GM23338 (cell line): ENCODE measurements at regions not wholly inside any gene's neighbourhood (a gene's known extent, or its start where the extent isn't known, plus 50 kb on each side); places are given as distances from the start of the nearest gene placed in this dataset.

Experiments used
- ATAC-seq: fragments of 200-7000 bp; cut with Tn5 transposase; 3 replicates; pipeline ENCODE4 v1.9.1; 2020
- DNase-seq: peaks from one replicate; pipeline ENCODE4 v3.0.0-alpha.2; 2015; ENCODE audit warnings: low spot score
- H2AFZ ChIP-seq: fragments of 200-600 bp; sonication (generic); 2 replicates; pipeline ENCODE4 v1.8.0; 2016; ENCODE audit warnings: antibody characterized with exemption, mild to moderate bottlenecking, moderate library complexity
- H3F3A ChIP-seq: fragments of 200-600 bp; sonication (generic); replicated peaks from 2 replicates; pipeline ENCODE4 v1.8.0; 2017; ENCODE audit warnings: antibody characterized with exemption, mixed run types, low read depth
- H3K27ac ChIP-seq: fragments of 200-600 bp; sonication (generic); 2 replicates; pipeline ENCODE4 v1.6.1; 2016; ENCODE audit warnings: low read depth
- H3K27me3 ChIP-seq: fragments of 200-600 bp; sonication (generic); 2 replicates; pipeline ENCODE4 v1.8.0; 2016; ENCODE audit warnings: mild to moderate bottlenecking, mixed run types, moderate library complexity; ENCODE audit not compliant: insufficient read depth
- H3K36me3 ChIP-seq: fragments of 200-600 bp; sonication (generic); 2 replicates; pipeline ENCODE4 v1.8.0; 2016; ENCODE audit warnings: mild to moderate bottlenecking; ENCODE audit not compliant: insufficient read depth
- H3K4me1 ChIP-seq: fragments of 200-600 bp; sonication (generic); 2 replicates; pipeline ENCODE4 v1.8.0; 2016; ENCODE audit warnings: mild to moderate bottlenecking, moderate library complexity; ENCODE audit not compliant: insufficient read depth
- H3K4me2 ChIP-seq: fragments of 200-600 bp; sonication (generic); 2 replicates; pipeline ENCODE4 v1.7.1; 2017; ENCODE audit warnings: mixed run types
- H3K4me3 ChIP-seq: fragments of 200-600 bp; sonication (generic); 2 replicates; pipeline ENCODE4 v1.6.1; 2016; ENCODE audit warnings: mixed run types
- H3K79me2 ChIP-seq: fragments of 200-600 bp; sonication (generic); replicated peaks from 2 replicates; pipeline ENCODE4 v1.8.0; 2017; ENCODE audit warnings: mild to moderate bottlenecking; ENCODE audit not compliant: insufficient read depth
- H3K9me2 ChIP-seq: fragments of 200-600 bp; sonication (generic); 2 replicates; pipeline ENCODE4 v1.8.0; 2017; ENCODE audit not compliant: insufficient read depth
- H4K20me1 ChIP-seq: fragments of 200-600 bp; sonication (generic); replicated peaks from 2 replicates; pipeline ENCODE4 v1.8.0; 2017; ENCODE audit warnings: mild to moderate bottlenecking; ENCODE audit not compliant: insufficient read depth
- H3K27ac Mint-ChIP-seq: 2 replicates; pipeline ENCODE4 v1.8.0; 2020; ENCODE audit warnings: inconsistent platforms, mild to moderate bottlenecking, moderate library complexity, mixed read lengths
- H3K27me3 Mint-ChIP-seq: 3 replicates; pipeline ENCODE4 v1.8.0; 2022; ENCODE audit warnings: low read depth, mild to moderate bottlenecking, moderate library complexity, mixed read lengths, inconsistent platforms; ENCODE audit not compliant: insufficient read depth, poor library complexity
- H3K36me3 Mint-ChIP-seq: 3 replicates; pipeline ENCODE4 v1.8.0; 2021; ENCODE audit warnings: low read depth, mild to moderate bottlenecking, inconsistent platforms, moderate library complexity, mixed read lengths
- H3K4me1 Mint-ChIP-seq: 3 replicates; pipeline ENCODE4 v1.8.0; 2020; ENCODE audit warnings: mild to moderate bottlenecking, inconsistent platforms, mixed read lengths
- H3K4me3 Mint-ChIP-seq: 3 replicates; pipeline ENCODE4 v1.8.0; 2021; ENCODE audit warnings: moderate library complexity, mild to moderate bottlenecking, inconsistent platforms, mixed read lengths
- H3K9me3 Mint-ChIP-seq: 3 replicates; pipeline ENCODE4 v1.8.0; 2020; ENCODE audit warnings: moderate library complexity, mild to moderate bottlenecking, inconsistent platforms, mixed read lengths
- CTCF ChIP-seq, 2 experiments: fragments of 200-600 bp in 1 of 2; sonication (generic) in 1 of 2; conservative IDR thresholded peaks; 2 replicates each; pipeline versions ENCODE4 v1.5.1 to v1.6.1; 2016 to 2017; ENCODE audit warnings: antibody characterized with exemption in 2 of 2, low read depth in 2 of 2, mild to moderate bottlenecking in 2 of 2, moderate library complexity in 1 of 2
- EZH2phosphoT487 ChIP-seq: fragments of 200-600 bp; sonication (generic); IDR thresholded peaks from one replicate; pipeline ENCODE4 v1.8.1; 2018; ENCODE audit warnings: antibody characterized with exemption; ENCODE audit not compliant: unreplicated experiment
- NANOG ChIP-seq: IDR thresholded peaks from 2 replicates; pipeline ENCODE4 v1.6.1; 2016; ENCODE audit warnings: antibody characterized with exemption, borderline replicate concordance
- POLR2AphosphoS5 ChIP-seq: IDR thresholded peaks from 2 replicates; pipeline ENCODE4 v1.6.1; 2016; ENCODE audit warnings: antibody characterized with exemption, low read depth
- STAT1 ChIP-seq: IDR thresholded peaks from one replicate; pipeline ENCODE4 v1.6.1; 2016; ENCODE audit warnings: antibody characterized with exemption; ENCODE audit not compliant: unreplicated experiment
- ZNF331 ChIP-seq: fragments of 250-450 bp; sonication (Bioruptor Pico); IDR thresholded peaks from 2 replicates; pipeline ENCODE4 v1.5.0; 2020; ENCODE audit warnings: low read depth, mild to moderate bottlenecking, moderate library complexity
- ZNF462 ChIP-seq: fragments of 250-450 bp; sonication (Bioruptor Pico); IDR thresholded peaks from 2 replicates; pipeline ENCODE4 v1.5.0; 2020; ENCODE audit warnings: mild to moderate bottlenecking, moderate library complexity

- DNase-seq = no peak
- no peaks in the 10 kb centered on the region for H3K27me3 ChIP-seq
- H3K27me3 Mint-ChIP-seq = peaks cover 14% of the 10 kb centered on the region
- no peak overlapping the region for H3K4me3 ChIP-seq
- H3F3A ChIP-seq = no peaks in the 10 kb centered on the region
- H3K36me3 Mint-ChIP-seq = no peaks in the 10 kb centered on the region
- no peaks in the 10 kb centered on the region for H4K20me1 ChIP-seq
- H3K79me2 ChIP-seq = no peaks in the 10 kb centered on the region
- H3K4me1 ChIP-seq = peaks cover 5% of the 10 kb centered on the region; the same call in 1 of the 2 replicates
- no peaks in the 10 kb centered on the region for H3K9me2 ChIP-seq
- H2AFZ ChIP-seq = no peak overlapping the region
- no peaks in the 10 kb centered on the region for H3K36me3 ChIP-seq
- H3K4me3 Mint-ChIP-seq = no peak overlapping the region
- no peaks in the 10 kb centered on the region for H3K9me3 Mint-ChIP-seq
- ATAC-seq = no peak
- no peak overlapping the region for H3K27ac Mint-ChIP-seq
- H3K4me2 ChIP-seq = no peak overlapping the region
- 0 out of 2 replicates have a peak overlapping the region, but pooled peaks have one; percentile 45 for H3K27ac ChIP-seq
- TF ChIP-seq NANOG (no peak), ZNF462 (CRISPR knock-in tag) (no peak), EZH2phosphoT487 (no peak), STAT1 (no peak)
- H3K4me1 Mint-ChIP-seq = peaks cover 23% of the 10 kb centered on the region
These were observed 73.2 kb downstream of the CEBPB start for GRCh38 chr20:50263831-50264230.

GRCh38 chr20:50264534-50265145, 74.0 kb downstream of the CEBPB start:
- Histone ChIP-seq H4K20me1 (no peaks in the 10 kb centered on the region), H3K9me2 (no peaks in the 10 kb centered on the region), H3K27me3 (no peaks in the 10 kb centered on the region), H3K79me2 (no peaks in the 10 kb centered on the region), H3K4me3 (no peak overlapping the region), H3K27ac (no peak overlapping the region), H2AFZ (no peak overlapping the region), H3K36me3 (no peaks in the 10 kb centered on the region), H3F3A (no peaks in the 10 kb centered on the region), H3K4me1 (peaks cover 5% of the 10 kb centered on the region; the same call in 1 of the 2 replicates), H3K4me2 (no peak overlapping the region)
- H3K27ac Mint-ChIP-seq = no peak overlapping the region
- H3K36me3 Mint-ChIP-seq = no peaks in the 10 kb centered on the region
- H3K9me3 Mint-ChIP-seq = no peaks in the 10 kb centered on the region
- peaks cover 14% of the 10 kb centered on the region for H3K27me3 Mint-ChIP-seq
- H3K4me3 Mint-ChIP-seq = no peak overlapping the region
- DNase-seq = no peak
- no peak for ATAC-seq
- peaks cover 23% of the 10 kb centered on the region for H3K4me1 Mint-ChIP-seq
- TF ChIP-seq ZNF331 (CRISPR knock-in tag) = no peak
- TF ChIP-seq POLR2AphosphoS5 = no peak
- no peak for TF ChIP-seq NANOG
- no peak for TF ChIP-seq CTCF (conservative IDR thresholded peaks at IDR 0.05; ENCODE audit: low read depth in 2 of 2)
